PFSK-1 (cell line): ENCODE measurements at regions not wholly inside any gene's neighbourhood (a gene's known extent, or its start where the extent isn't known, plus 50 kb on each side); places are given as distances from the start of the nearest gene placed in this dataset.

Experiments used
- FOXP2 ChIP-seq: optimal IDR thresholded peaks from 2 replicates; pipeline ENCODE3; 2011; ENCODE audit warnings: borderline replicate concordance, control low read depth, inconsistent platforms; ENCODE audit not compliant: insufficient read depth; ENCODE audit errors: extremely low read length, extremely low read depth
- POLR2AphosphoS5 ChIP-seq: IDR thresholded peaks from 2 replicates; pipeline ENCODE4 v1.6.1; 2012; ENCODE audit warnings: low read depth, mild to moderate bottlenecking, control low read depth, low read length, moderate library complexity
- SIN3A ChIP-seq: IDR thresholded peaks from 2 replicates; pipeline ENCODE4 v1.6.1; 2012; ENCODE audit warnings: mild to moderate bottlenecking, low read length, moderate library complexity, borderline replicate concordance; ENCODE audit not compliant: insufficient read depth
- TAF1 ChIP-seq: IDR thresholded peaks from 2 replicates; pipeline ENCODE4 v1.6.1; 2012; ENCODE audit warnings: low read length, control low read depth, borderline replicate concordance; ENCODE audit not compliant: insufficient read depth
- TF ChIP-seq, protein P1 (sequence below), 2 experiments: IDR thresholded peaks; 2 replicates each; pipeline versions ENCODE4 v1.6.1 to v1.8.0; 2011 to 2012; ENCODE audit warnings: low read depth in 2 of 2, low read length in 2 of 2, control low read depth in 1 of 2, inconsistent platforms in 1 of 2, mild to moderate bottlenecking in 1 of 2, moderate library complexity in 1 of 2; ENCODE audit not compliant: insufficient read depth in 1 of 2

DNA sequence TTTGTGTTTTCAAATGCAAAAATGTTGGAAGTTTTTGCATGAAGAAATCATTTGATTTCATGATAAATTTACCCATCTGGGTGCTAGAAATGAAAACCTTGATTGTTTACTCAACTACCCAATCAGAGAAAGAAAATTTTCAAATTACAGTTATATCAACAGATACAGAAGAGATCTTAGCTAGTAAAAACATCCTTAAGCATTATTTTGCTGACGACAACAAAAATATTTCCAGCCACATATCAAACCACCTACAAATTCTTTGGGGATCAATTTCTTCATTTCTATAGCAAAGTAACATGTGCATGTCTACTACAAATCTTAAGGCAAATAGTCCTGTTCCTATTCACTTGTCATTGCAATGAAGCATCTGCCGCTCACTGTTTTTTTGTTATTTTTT lies 530.3 kb downstream of the ZIC1 start:
- no peak for TF ChIP-seq FOXP2
- no peak for TF ChIP-seq POLR2AphosphoS5
- TF ChIP-seq, protein P1, sequence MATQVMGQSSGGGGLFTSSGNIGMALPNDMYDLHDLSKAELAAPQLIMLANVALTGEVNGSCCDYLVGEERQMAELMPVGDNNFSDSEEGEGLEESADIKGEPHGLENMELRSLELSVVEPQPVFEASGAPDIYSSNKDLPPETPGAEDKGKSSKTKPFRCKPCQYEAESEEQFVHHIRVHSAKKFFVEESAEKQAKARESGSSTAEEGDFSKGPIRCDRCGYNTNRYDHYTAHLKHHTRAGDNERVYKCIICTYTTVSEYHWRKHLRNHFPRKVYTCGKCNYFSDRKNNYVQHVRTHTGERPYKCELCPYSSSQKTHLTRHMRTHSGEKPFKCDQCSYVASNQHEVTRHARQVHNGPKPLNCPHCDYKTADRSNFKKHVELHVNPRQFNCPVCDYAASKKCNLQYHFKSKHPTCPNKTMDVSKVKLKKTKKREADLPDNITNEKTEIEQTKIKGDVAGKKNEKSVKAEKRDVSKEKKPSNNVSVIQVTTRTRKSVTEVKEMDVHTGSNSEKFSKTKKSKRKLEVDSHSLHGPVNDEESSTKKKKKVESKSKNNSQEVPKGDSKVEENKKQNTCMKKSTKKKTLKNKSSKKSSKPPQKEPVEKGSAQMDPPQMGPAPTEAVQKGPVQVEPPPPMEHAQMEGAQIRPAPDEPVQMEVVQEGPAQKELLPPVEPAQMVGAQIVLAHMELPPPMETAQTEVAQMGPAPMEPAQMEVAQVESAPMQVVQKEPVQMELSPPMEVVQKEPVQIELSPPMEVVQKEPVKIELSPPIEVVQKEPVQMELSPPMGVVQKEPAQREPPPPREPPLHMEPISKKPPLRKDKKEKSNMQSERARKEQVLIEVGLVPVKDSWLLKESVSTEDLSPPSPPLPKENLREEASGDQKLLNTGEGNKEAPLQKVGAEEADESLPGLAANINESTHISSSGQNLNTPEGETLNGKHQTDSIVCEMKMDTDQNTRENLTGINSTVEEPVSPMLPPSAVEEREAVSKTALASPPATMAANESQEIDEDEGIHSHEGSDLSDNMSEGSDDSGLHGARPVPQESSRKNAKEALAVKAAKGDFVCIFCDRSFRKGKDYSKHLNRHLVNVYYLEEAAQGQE (IDR thresholded peaks at IDR 0.05; ENCODE audit: insufficient read depth in 1 of 2, low read depth in 2 of 2, low read length in 2 of 2), result no peak
- TF ChIP-seq TAF1, result no peak
- TF ChIP-seq SIN3A, result no peak

DNA sequence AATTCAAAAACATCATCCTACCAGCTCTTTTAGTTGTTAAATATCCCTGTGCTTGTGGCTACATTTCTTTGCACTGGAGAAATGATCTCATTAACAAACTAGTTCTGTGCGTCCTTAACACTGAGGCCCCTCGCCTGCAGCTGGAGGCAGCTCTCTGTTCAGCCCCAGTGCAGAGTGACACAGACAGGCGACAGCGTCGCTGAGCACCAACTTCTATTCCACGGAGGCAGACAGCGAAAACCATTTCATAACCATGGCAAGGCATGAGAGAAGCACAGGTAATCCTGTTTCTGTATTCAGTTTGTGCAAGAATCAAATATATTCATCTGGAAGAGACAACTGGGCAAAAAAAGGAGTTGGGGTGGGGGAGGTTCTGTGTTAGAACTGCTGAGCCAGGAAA lies 530.7 kb downstream of the ZIC1 start:
- TF ChIP-seq TAF1 (no peak), POLR2AphosphoS5 (no peak), FOXP2 (no peak), SIN3A (no peak)
- TF ChIP-seq, protein P1 (IDR thresholded peaks at IDR 0.05; ENCODE audit: insufficient read depth in 1 of 2, low read depth in 2 of 2, low read length in 2 of 2), result no peak

DNA sequence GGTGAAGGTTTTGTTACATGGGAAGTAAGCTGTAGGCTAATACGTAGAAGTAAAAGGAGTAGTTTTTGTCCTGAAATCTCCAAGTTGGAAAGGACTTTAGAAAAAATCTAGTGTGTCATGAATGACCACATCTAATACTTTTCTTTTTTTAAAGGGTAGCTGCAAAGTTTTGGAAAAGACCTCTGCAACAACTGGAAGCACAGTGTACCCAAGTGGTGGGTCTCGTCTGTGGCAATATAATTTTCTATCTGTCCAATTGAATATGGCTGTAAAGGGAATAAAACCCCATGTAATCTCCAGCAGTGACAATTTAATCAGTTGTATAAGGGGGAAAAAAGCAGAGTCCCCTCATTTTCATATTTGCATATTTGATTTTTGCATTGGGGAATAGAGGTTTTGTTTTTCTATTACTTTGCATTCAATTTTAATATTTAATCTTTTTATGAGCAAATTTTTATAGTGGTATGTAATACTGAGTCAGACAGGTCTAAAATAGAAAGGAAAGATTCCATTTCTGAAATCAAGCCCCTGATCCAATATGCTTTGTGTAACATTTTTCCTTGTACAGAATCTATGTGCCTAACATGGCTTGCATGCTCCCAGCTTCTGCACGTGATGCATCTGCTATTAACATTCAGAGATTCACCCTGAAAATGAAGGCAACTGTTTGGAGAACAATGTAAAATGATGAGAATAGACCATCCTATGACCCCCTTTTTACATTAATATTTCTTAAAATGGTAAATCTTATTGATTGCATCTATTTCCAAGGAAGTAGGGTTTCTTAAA lies 531.4 kb downstream of the ZIC1 start:
- TF ChIP-seq FOXP2, result no peak
- no peak for TF ChIP-seq SIN3A
- no peak for TF ChIP-seq POLR2AphosphoS5
- TF ChIP-seq, protein P1 (IDR thresholded peaks at IDR 0.05; ENCODE audit: insufficient read depth in 1 of 2, low read depth in 2 of 2, low read length in 2 of 2), result no peak
- no peak for TF ChIP-seq TAF1

DNA sequence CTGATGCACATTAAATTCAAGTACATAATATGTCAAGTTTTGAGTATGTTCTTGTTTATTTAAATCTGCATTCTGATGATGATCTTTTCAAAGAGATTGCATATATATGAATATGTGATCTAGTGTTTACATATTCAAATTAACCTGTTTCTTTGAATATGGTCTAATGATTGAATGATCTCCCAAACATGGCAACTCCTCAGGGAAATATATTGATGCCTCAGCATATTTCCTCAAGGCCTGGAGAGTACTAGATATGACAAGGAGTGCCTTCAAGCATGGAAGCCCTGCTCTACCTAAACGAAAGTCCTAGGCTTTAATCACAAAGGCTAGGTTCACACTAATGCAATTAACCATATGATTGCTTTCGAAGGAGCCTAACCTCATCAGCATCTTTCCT lies 532.8 kb downstream of the ZIC1 start:
- TF ChIP-seq TAF1 (no peak), SIN3A (no peak), POLR2AphosphoS5 (no peak), FOXP2 (no peak)
- TF ChIP-seq, protein P1 (IDR thresholded peaks at IDR 0.05; ENCODE audit: insufficient read depth in 1 of 2, low read depth in 2 of 2, low read length in 2 of 2), result no peak
